ENCODE measurements at regions not wholly inside any gene's neighbourhood (a gene's known extent, or its start where the extent isn't known, plus 50 kb on each side); places are given as distances from the start of the nearest gene placed in this dataset.
"Not testable (repeated sequence)": the region's sequence is repeated elsewhere in the genome, so short reads cannot be mapped to it uniquely, and the experiment has no call there.

GRCh38 chr4:14399848-14400247, 602.4 kb upstream of the CPEB2 start:
- no peak for DNase-seq

GRCh38 chr4:14400307-14400706, 602.0 kb upstream of the CPEB2 start:
- DNase-seq = no peak

DNA sequence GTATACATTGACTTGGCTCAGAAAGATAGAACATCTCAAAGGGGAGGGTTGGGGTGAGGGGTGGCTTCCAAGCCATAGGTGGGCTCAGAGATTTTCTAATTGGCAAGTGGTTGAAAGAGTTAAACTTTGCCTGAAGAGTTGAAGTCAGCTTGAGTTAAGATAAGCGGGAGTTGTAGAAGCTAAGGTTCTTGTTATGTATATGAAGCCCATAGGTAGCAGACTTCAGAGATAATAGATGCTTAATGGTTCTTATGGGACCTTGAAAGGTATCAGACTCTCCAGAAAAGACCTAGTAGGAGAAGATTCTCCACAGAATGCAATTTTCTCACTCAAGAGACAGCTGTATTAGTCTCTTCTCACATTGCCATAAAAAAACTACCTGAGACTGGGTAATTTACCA, 599.1 kb upstream of the CPEB2 start:
- no peak for DNase-seq

DNA sequence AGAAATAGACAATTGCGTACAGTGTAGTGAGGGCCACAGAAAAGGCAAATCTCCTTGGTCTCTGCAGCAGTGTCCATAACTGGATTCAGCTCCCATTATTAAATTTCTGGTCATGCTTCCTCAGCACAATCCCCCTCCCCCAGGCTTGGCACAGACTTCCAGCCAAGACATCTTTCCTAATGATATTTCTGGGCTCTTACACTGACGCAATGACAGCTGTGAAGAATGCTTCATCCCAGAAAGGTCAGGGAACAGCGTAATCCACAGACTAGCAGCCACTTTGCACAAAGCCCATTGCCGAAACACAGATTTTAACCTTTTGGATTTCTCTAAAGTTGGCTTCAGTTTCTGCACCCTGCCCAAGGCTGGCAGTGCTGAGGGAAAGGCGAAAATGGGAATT, 597.6 kb upstream of the CPEB2 start:
- no peak for DNase-seq

GRCh38 chr4:14410516-14410915, 591.8 kb upstream of the CPEB2 start:
- DNase-seq = no peak

GRCh38 chr4:14415146-14415545, 587.1 kb upstream of the CPEB2 start:
- DNase-seq = peak; percentile 1

DNA sequence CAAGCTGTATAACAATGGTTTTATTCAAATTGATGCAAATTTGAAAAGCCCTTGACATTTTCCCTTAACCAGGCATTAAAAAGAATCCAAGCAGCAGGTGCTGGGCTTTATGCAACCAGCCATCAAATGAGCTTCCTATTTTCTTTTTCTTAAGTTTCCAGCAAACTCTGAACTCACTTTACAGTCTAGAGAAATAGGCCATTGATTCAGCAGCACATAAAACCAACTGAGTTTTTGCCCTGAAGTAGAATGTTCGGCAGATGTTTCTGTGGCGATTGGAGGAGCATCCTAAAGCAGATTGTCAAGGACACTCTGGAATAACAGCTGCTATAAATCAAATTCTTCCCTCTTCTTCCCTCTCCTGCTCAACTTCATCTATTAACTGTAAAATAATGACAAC, 582.8 kb upstream of the CPEB2 start:
- DNase-seq = no peak

- not testable (repeated sequence) for DNase-seq
Measured at GRCh38 chr4:14426297-14426696, 576.0 kb upstream of the CPEB2 start.

DNA sequence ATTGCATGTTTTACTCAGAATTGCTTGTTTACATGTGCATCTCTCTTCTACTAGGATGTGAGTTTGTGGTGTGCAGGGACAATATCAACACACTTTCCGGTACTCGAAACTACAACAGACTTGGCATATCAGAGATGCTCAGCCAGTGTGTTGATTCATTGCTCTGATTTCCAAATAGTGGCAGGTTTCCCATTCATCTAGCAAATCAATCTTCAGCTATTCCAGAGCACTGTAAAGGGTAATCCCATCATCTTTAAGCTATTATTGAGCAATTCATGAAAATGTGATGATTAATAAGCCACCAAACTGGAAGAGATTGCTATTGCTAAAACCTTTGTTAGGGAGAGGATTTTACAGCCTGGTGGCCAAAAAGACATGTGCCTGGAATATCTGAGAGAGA, 574.2 kb upstream of the CPEB2 start:
- DNase-seq = no peak

DNA sequence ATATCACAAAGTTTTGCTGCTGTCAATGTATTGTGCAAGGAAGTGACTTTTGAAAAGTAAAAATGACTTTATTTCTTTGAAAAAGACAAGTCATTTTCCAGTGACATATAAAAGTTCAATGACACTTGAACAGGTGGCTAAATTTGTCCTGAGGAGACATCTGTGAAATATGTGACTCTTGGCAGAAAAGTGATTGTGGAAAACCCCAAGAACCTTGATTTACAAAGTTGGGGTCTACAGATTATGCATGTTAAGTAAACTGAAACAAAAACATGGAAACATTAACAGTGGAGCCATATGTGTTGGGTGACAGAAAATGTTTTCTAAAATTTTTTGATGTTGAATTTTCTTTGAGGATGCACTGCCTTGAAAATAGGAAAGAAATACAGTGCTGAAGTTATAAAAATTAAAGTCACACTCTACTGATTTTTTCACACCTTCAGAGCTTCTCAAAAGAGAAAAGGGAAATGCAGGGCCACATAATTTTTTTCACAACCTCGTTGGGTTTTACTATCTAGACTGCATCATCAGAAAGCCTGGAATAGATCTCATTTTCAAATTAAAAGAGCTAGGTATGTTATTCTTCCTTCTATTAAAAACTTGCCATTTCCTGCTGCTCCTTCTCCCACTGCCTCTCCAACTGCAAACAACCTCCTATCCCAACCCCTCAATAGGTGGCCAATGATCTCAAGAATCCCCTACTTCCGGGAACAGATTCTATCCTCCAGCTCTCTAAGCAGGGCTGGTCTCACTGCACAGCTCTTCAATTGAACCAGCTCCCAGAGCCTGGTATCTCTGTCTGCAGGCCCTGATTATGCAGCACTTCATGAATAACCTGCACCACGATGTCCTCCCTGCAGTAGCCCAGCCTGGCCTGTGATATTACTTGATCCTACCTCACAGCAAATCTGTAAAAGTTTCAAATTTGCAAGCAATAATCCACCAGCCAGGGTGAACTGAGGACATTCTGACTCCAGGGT, 570.8 kb upstream of the CPEB2 start:
- DNase-seq = no peak

GRCh38 chr4:14434483-14434882, 567.8 kb upstream of the CPEB2 start:
- DNase-seq = no peak

- no peak for DNase-seq
Measured at GRCh38 chr4:14434916-14435315, 567.4 kb upstream of the CPEB2 start.

- DNase-seq = no peak
Measured at GRCh38 chr4:14441561-14441960, 560.7 kb upstream of the CPEB2 start.

DNA sequence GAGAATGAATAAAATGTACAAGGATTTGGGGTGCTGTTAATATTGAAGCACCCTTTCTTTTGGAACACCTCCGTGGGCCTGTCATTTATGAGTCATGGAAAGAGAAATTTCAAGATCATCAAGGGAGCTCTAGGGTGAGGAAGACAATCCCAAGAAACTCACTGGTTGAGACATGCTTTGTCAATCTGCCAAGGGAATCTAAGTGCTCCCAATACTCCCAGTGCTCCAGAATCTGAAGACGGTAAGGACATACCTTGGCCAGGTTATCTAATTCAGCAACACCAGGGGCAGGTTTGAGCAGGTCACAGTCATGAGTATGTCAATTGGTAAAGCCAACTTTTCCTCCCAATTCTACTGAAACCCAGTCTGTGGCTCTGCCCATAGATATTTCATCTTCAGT, 556.4 kb upstream of the CPEB2 start:
- DNase-seq = no peak

DNA sequence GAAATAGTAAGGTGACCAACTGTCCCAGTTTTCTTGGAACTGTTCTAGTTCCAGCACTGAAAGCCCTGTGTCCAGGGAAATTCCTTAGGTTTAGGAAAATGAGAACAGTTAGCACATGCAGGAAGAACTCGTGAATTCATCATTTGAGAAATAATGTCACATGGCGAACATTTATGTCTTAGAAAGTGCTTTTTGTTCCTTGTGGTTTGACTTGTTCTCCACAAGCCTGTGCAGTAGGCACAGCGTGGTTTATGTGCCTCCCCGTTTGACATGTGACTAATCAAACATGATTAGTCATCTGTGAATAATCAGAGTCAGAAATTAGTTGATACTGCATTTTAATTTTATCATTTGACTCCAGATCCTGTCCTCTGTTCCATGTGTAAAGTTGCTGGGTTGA, 556.0 kb upstream of the CPEB2 start:
- no peak for DNase-seq

DNA sequence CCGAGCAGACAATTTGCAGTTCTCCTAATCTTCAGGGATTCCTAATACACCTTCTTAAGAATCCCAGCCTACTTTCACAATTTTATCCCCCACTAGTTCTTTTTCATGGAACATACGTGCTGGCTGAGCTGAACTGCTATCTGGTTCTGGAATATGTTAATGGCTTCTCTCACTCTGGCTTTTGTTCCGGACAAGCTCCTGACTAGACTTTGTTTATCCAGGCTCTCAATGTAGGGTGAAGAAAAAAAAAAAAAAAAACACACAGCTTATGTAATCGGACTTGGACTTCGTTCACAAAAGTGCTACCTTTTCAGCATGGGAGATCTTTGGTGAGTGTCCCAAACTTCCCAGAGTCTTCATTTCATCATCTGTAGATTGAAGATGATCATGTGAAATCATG, 555.4 kb upstream of the CPEB2 start:
- no peak for DNase-seq

DNA sequence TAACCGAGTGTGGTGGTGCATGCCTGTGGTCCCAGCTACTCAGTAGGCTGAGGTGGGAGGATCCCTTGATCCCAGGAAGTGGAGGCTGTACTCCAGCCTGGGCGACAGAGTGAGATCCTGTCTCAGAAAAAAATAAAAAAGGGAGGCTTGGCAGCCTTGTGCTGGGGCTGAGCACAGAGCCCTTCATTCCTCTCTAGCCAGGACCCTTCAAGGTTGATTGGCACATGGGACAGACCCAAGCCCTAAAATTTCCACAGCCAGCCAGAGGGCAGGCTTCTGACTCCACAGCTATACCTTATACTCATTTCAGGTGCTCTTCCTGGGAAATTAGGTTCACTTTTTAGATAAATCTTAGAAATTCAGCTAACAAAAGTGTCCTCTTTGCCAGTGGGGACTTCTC, 553.0 kb upstream of the CPEB2 start:
- no peak for DNase-seq

GRCh38 chr4:14452001-14452400, 550.3 kb upstream of the CPEB2 start:
- no peak for DNase-seq

- no peak for DNase-seq
Measured at GRCh38 chr4:14452764-14453163, 549.5 kb upstream of the CPEB2 start.

GRCh38 chr4:14458463-14458862, 543.8 kb upstream of the CPEB2 start:
- no peak for DNase-seq

DNA sequence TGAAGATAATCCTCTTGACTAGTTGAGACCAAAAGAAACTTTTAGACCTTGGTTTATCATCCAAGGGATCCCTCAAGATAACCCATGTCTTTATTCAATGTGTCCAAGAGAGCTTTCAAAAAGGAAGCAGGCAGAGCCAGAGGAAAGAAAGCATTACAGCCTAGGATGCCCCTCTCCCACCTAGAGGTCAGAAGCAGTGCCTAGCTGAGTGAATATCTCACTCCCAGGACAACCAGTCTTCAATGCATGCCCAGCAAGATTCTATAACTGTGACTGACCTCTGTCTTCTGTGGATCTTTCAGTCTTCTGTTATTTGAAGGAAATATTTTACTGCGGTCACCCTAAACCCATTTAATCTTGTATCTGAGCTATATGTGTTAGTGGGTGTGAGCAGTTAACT, 537.2 kb upstream of the CPEB2 start:
- no peak for DNase-seq

GRCh38 chr4:14465507-14465906, 536.8 kb upstream of the CPEB2 start:
- no peak for DNase-seq

- no peak for DNase-seq
Measured at GRCh38 chr4:14478504-14478903, 523.8 kb upstream of the CPEB2 start.

DNA sequence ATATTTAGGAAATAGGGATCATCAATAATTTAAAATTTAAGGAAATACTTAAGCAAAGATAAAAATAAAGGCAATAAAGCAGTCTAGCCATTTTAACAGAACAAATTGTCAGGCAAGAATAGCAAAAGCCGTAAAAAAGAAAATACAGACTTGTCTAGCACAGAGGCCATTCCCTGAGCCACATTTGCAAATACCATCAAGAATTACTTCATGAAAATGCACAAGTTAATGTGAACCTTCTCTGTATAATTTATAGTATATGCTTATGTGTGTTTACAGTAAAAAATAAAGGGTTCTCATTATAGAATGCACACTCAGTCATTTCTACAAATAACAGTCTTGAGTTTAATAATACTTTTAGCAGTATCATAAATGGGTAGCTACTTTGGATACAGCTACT, 505.9 kb upstream of the CPEB2 start:
- DNase-seq = no peak

DNA sequence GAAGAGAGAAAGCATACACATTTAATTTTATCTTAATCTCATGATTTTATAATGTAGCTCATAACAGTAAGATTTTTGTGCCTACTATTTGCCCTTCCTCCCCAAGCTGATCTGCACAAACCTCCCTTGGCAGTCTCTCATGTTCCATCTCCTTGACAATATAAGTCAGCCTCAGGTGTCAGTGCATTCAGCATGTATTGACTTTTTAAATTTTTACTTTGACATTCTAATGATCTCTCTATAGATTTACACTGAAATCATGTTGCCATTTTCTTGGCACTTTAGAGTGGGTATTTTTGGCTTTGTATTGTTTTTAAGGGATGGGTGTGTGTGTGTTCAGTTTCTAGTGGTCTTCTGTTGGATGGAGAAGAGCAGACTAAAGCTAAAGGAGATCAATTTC, 505.3 kb upstream of the CPEB2 start:
- no peak for DNase-seq

Measured in dermis blood vessel endothelial cell (primary cell).